NCI-H774 (cell line): ENCODE measurements at regions not wholly inside any gene's neighbourhood (a gene's known extent, or its start where the extent isn't known, plus 50 kb on each side); places are given as distances from the start of the nearest gene placed in this dataset.

Source experiments
- DNase-seq: peaks from one replicate; lab custom pipeline; 2025; lab: John Stamatoyannopoulos, UW

- DNase-seq, result no peak
Observed at GRCh38 chr17:15109608-15110007, 155.5 kb downstream of the PMP22 start.

- no peak for DNase-seq
Observed at GRCh38 chr17:15108992-15109391, 156.1 kb downstream of the PMP22 start.

- DNase-seq, result no peak
Observed at GRCh38 chr17:15106540-15106939, 158.6 kb downstream of the PMP22 start.

- DNase-seq, result no peak
Observed at GRCh38 chr17:15103785-15104184, 161.3 kb downstream of the PMP22 start.

GRCh38 chr17:15101175-15101574, 164.0 kb downstream of the PMP22 start:
- DNase-seq, result no peak

GRCh38 chr17:15096511-15096910, 168.6 kb downstream of the PMP22 start:
- no peak for DNase-seq

- no peak for DNase-seq
Observed at GRCh38 chr17:15095935-15096334, 169.2 kb downstream of the PMP22 start.

- DNase-seq, result no peak
Observed at GRCh38 chr17:15092762-15093161, 172.4 kb downstream of the PMP22 start.

GRCh38 chr17:15092261-15092660, 172.9 kb downstream of the PMP22 start:
- DNase-seq, result no peak

GRCh38 chr17:15091825-15092224, 173.3 kb downstream of the PMP22 start:
- no peak for DNase-seq

- no peak for DNase-seq
Observed at GRCh38 chr17:15090533-15090932, 174.6 kb downstream of the PMP22 start.

- no peak for DNase-seq
Observed at GRCh38 chr17:15087946-15088345, 177.2 kb downstream of the PMP22 start.

GRCh38 chr17:15086776-15087295, 178.3 kb downstream of the PMP22 start:
- DNase-seq, result no peak

- no peak for DNase-seq
Observed at GRCh38 chr17:15085890-15086677, 179.0 kb downstream of the PMP22 start.

- no peak for DNase-seq
Observed at GRCh38 chr17:15083225-15083624, 181.9 kb downstream of the PMP22 start.

- DNase-seq, result no peak
Observed at GRCh38 chr17:15081008-15081407, 184.1 kb downstream of the PMP22 start.

- no peak for DNase-seq
Observed at GRCh38 chr17:15078570-15078969, 186.6 kb downstream of the PMP22 start.

GRCh38 chr17:15076991-15077663, 188.0 kb downstream of the PMP22 start:
- no peak for DNase-seq

GRCh38 chr17:15051933-15052332, 213.2 kb downstream of the PMP22 start:
- DNase-seq, result peak; percentile 2

GRCh38 chr17:15049795-15050160, 215.3 kb downstream of the PMP22 start:
- DNase-seq, result no peak

GRCh38 chr17:15048933-15049794, 216.0 kb downstream of the PMP22 start:
- DNase-seq, result no peak

- DNase-seq, result no peak
Observed at GRCh38 chr17:15048381-15048780, 216.7 kb downstream of the PMP22 start.
